WI38 (cell line): ENCODE measurements at regions not wholly inside any gene's neighbourhood (a gene's known extent, or its start where the extent isn't known, plus 50 kb on each side); places are given as distances from the start of the nearest gene placed in this dataset.
A peak's percentile ranks its signal among the peaks of the same experiment; 100 is the strongest.
"Not testable (repeated sequence)": the region's sequence is repeated elsewhere in the genome, so short reads cannot be mapped to it uniquely, and the experiment has no call there.

ENCODE experiments used
- H3K4me3 ChIP-seq: 2 replicates; pipeline ENCODE4 v1.5.1; 2011; ENCODE audit warnings: low read depth, mild to moderate bottlenecking, control low read depth, low read length
- TF ChIP-seq, protein P1 (sequence below): IDR thresholded peaks from 2 replicates; pipeline ENCODE4 v1.5.1; 2012; ENCODE audit warnings: low read depth, mild to moderate bottlenecking, control low read depth, low read length

DNA sequence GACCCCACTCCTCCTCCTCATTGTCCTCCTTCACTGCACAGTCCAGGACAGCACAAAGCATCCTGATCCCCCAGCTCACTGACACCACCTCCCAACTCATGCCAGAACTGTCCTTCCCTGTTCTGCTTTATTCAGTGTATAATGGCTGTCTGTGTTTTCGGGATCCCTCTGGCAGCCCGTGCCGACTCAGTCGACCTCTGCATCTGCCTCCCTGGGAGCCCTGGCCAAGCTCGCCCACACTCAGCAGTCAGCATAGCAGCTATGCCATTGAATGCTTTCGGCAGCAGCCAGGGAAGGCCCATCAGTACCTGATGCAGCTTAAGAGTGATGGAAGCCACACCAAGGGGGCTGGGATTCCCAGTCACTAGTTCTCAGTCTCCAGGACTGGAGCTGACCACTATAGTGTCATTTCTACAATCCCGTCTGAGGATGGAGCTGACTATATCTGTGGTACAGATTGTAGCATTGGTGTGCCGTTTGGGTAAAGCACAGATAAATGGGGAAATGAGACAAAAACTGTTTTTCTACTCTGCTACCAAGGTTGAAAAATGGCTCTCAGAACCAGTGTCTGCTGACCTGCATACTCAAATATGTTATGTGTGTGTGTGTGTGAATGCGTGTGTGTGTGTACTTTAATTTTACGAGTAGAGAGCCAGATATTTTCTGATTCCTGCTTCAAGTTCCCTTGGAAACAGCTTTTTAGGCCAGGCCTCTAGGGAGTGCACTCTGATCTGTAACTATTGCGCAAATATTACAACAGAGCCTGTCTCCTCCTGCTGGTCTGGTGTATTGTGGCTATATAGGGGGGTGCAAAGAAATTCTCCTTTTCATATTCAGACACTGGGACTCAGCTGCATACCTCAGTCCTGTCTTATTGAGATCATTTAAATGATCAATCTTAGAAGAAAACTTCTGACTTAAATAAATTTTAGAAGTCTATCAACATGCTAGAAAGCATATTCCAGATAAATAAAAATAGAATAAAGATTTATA lies 78.8 kb upstream of the TOP3B start:
- H3K4me3 ChIP-seq = no peak overlapping the region
- TF ChIP-seq, protein P1, sequence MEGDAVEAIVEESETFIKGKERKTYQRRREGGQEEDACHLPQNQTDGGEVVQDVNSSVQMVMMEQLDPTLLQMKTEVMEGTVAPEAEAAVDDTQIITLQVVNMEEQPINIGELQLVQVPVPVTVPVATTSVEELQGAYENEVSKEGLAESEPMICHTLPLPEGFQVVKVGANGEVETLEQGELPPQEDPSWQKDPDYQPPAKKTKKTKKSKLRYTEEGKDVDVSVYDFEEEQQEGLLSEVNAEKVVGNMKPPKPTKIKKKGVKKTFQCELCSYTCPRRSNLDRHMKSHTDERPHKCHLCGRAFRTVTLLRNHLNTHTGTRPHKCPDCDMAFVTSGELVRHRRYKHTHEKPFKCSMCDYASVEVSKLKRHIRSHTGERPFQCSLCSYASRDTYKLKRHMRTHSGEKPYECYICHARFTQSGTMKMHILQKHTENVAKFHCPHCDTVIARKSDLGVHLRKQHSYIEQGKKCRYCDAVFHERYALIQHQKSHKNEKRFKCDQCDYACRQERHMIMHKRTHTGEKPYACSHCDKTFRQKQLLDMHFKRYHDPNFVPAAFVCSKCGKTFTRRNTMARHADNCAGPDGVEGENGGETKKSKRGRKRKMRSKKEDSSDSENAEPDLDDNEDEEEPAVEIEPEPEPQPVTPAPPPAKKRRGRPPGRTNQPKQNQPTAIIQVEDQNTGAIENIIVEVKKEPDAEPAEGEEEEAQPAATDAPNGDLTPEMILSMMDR = no peak

DNA sequence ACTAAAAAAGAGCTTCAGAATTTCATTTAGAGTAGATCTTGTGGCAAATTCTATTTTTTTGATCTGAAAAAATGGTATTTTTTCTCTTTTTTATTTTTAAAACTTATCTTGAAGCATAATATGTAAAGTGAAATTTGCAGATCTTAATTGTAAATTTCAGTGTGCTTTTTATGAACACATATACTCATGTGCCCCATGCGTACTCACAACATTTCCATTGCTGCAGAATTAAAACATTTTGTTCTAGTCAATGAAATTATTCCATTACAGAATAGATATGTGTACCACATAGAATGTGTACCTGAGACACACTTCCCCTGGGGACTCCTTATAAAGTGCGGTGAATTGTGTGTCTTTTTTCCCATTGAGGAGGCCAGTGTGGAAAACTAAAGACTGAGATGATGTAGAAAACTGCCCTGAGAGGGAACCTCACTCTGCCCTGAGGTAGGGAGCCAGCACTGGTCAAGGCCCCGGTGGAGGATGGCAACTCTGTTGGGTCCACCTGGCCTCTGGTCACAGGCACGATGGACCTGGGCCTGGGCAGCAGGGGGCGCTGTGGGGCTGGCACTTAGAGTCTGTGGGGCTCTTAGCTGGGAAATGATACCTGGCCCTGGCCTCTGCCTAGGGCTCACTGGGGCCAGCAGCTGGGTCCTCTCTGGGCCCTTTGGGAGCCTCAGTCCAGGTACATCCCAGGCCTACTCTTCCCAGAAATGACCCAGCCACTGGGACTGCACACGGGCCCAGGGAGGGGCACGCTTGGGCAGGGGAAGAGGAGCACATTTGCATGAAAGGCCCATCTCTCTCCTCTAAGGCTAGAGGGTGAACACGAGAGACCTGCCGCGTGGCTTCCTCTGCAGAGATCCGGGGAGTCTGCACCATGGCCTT lies 77.9 kb upstream of the TOP3B start:
- TF ChIP-seq, protein P1 = peak; percentile 90
- H3K4me3 ChIP-seq = no peak overlapping the region

DNA sequence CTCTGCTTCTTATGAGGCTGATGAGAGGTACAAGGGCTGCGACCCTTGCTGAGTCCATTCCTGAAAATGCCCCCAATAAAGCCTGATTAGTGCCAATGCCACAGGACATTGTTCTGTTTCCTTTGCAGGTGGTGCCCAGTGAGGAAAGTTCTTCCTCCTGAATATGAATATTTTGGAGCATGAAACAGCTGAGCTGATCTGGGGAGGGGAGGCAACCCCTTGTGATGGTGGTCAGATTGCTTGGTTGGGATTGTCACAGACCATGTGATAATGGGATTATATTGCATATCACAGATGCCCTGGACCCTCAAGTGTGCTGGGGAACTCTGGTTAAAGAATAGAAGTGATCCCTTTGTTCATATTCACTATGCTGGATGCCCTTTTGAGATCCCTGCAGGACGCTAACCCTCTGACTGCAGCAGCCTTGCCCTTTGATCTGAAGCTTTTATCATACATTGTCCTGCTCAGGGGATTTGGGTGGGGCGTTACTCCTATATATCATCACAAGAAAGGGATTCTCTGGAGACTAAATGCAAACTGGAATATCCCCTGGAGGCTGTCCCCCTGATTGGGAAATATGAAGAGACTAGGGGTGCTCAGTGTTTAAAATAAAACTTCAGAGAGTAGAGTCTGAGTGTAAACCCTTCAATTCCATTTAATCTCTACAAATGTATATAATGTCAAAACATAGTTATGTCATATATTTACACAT lies 76.9 kb upstream of the TOP3B start:
- H3K4me3 ChIP-seq = no peak overlapping the region
- TF ChIP-seq, protein P1 = no peak

DNA sequence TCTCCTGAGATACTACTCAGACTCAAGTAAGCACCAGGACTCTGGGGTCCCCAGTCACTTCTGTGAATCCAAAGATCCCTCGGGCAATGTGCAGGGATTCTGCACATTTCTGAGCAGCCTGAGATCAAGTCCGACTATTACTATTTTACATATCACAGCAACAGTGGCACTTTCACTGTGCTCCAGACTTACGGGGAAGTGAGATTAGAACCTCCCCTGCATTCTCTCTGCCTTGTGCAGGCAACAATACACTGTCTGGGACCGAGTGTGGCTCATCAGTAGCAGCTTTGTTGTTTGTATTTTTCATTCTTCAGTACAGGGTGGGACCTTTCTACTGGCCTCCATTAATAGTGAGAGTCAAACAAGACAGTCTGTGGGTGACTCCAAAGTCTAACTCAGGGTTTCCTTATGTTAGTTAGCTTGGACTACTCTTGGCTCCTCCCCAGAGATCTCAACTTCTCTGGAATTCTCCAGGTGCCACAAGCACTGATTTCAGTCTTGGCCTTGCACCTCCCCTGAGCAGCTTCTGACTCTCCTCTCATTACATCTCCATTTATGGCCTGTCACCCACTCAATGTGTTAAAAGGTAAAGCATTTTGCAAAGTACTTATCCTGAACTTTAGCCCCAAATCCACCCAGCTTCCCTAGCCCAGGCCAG lies 76.2 kb upstream of the TOP3B start:
- no peak overlapping the region for H3K4me3 ChIP-seq
- TF ChIP-seq, protein P1 = no peak

DNA sequence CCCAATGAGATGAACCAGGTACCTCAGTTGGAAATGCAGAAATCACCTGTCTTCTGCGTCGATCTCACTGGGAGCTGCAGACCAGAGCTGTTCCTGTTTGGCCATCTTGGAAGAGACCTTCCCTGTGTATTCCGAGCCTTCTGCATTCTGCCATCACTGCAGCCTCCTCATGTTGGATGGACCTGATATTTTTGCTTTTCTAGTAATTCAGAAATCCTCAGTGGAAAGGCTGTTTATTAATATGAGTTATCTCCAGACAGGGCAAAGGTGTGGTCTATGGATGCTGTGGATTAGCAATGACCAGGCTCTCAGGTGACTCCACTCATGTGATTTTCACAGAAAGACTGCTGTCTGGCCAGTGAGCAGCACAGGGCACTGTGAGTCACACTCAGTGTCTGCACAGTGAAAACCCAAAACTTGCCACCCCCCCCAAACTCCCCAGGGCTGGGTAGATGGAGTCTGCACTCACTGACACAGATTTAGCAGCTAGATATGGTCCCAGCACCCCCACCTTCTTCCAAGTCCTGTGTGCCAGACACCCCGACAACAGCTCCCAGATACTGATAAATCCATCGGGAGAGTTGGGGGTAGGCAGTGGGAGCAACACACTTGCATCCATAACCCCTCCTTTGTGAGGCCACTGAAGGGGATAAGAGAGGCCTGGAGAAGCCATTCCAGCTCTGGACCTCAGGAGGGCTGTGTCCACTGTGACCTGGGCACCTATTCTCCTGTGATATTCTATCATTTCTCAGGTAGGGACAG lies 75.2 kb upstream of the TOP3B start:
- TF ChIP-seq, protein P1 = no peak
- H3K4me3 ChIP-seq = no peak overlapping the region

DNA sequence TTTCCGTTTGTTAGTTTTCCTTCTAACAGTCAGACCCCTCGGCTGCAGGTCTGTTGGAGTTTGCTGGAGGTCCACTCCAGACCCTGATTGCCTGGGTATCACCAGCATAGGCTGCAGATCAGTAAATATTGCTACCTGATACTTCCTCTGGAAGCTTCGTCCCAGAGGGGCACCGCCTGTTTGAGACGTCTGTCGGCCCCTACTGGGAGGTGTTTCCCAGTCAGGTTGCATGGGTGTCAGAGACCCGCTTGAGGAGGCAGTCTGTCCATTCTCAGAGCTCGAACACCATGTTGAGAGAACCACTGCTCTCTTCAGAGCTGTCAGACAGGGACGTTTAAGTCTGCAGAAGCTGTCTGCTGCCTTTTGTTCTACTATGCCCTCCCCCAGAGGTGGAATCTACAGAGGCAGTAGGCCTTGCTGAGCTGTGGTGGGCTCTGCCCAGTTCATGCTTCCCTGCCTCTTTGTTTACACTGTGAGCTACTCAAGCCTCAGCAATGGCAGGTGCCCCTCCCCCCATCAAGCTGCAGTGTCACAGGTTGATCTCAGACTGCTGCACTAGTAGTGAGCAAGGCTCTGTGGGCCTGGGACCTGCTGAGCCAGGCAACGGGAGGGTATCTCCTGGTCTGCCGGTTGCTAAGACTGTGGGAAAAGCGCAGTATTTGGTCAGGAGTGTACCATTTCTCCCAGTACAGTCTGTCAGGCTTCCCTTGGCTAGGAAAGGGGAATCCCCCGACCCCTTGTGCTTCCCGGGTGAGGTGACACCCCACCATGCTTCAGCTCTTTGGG lies 74.4 kb upstream of the TOP3B start:
- not testable (repeated sequence) for H3K4me3 ChIP-seq

DNA sequence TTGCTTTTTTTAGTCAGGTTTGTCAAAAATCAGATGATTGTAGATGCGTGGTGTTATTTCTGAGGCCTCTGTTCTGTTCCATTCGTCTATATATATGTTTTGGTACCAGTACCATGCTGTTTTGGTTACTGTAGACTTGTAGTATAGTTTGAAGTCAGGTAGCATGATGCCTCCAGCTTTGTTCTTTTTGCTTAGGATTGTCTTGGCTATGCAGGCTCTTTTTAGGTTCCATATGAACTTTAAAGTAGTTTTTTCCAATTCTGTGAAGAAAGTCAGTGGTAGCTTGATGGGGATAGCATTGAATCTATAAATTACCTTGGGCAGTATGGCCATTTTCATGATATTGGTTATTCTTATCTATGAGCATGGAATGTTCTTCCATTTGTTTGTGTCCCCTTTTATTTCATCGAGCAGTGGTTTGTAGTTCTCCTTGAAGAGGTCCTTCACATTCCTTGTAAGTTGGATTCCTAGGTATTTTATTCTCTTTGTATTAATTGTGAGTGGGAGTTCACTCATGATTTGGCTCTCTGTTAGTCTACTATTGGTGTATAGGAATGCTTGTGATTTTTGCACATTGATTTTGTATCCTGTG lies 70.1 kb upstream of the TOP3B start:
- H3K4me3 ChIP-seq = not testable (repeated sequence)

DNA sequence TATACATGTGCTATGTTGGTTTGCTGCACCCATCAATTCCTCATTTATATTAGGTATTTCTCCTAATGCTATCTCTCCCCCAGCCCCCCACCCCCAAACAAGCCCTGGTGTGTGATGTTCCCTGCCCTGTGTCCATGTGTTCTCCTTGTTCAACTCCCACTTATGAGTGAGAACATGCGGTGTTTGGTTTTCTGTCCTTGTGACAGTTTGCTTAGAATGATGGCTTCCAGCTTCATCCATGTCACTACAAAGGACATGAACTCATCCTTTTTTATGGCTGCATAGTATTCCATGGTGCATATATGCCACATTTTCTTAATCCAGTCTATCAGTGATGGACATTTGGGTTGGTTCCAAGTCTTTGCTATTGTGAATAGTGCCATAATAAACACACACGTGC lies 68.4 kb upstream of the TOP3B start:
- H3K4me3 ChIP-seq = not testable (repeated sequence)
